Stimulated activated CD4-positive, alpha-beta T cell treated with anti-CD3 and anti-CD28 coated beads, TNF-alpha, amount 100 ng/mL, for 24 hours (primary cell): ENCODE measurements at regions not wholly inside any gene's neighbourhood (a gene's known extent, or its start where the extent isn't known, plus 50 kb on each side); places are given as distances from the start of the nearest gene placed in this dataset.

Source experiments
- DNase-seq, 3 experiments: peaks; one replicate each; pipeline ENCODE4 v3.0.0-alpha.2; 2020; ENCODE audit warnings: low read depth in 3 of 3

DNA sequence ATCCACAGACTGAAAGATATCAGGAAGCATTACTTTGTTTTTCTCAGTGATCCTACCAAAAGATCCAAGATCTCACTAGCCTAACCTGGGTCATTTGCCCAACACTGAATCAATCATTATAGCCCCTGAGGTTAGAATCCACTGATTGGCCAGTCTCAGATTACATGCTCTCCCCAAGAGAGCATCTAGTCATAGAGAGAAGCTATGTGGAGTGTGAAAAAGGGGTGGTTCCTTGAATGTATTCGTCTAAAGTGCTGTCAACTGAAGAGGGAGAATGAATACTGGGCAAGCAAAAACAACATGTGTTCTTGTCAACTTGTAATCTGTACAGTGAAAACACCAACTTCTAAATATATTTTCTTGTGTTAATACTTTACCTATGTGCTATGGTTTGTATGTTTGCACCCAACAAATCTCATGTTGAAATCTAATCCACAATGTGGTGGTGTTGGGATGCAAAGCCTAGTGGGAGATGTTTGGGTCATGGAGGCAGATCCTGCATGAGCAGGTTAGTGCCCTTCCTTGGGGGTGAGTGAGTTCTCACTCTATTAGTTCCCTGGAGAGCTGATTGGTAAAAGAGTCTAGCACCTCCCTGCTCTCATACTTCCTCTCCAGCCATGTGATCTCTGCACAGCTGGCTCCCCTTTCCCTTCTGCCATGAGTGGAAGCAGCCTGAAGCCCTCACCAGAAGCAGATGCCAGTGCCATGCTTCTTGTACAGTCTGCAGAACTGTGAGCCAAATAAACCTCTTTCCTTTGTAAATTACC, 60.3 kb upstream of the PJA2 start:
- DNase-seq: no peak

DNA sequence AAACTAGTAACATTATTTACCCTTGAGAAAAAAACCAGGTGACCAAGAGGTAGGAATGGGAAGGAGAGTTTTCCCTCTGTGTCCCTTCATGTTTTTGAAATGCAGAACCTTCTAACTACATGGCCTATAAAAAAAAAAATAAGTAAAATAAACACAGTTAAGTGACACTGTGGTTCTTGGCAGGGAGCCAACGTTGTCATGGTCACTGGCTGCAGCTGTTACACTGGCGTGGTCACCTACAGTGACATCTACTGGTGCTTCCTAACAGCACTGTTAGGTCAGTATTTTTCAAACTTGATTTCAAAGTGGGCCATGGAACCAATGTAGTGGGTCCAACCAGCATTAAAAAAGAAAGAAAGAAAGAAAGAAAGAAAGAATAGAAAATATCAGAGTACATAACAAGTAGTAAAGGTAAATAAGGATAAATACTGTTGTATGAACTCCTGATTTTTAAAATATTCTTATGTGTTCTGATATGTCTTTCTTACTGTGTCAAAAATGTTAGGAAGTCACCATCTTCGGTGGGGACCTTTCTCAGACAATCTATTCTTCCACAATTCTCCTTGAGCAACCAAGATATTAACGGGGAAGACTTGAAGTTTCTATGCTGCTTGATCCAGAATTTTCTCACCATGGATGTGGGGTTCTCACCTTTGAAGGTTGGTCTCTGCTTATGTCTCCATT, 59.1 kb upstream of the PJA2 start:
- peak; percentile 22 to 65 (median 52) for DNase-seq

DNA sequence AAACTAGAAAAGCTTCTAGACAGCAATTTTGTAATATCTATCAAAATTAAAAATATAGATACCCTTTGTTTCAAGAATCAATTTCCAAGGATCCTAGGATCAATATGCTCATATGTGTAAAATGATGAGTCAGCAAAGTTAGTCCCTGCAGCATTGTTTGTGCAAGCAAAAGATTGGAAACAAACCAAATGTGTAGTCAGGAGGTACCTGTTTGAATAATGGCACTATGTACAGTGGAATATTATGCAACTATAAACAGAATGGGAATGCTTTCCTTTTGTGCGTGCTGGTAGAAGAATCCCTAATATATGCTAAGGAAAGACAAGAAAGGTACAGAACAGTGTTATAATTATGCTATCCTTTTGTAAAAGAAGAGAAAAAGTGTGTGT, 58.5 kb upstream of the PJA2 start:
- no peak for DNase-seq

DNA sequence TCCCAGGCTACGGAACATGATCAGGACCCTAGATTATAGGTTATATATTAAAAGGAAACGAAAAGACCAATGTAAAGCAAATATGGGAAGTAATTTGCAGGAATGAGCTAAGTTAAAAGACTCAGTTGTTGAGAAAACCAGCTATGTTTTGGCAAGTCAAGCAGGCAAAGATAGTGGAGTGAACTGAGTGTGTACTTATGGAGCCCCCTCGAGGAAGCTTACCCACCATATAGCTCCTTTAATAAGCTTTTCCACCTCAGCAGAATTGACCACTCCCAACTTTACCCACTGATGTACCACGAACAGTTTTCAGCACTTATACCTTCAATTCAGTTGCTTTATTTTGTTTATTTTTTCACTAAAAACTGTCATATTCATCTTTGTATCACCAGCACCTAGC, 57.3 kb upstream of the PJA2 start:
- no peak for DNase-seq
